SHP77 (cell line): ENCODE measurements at regions not wholly inside any gene's neighbourhood (a gene's known extent, or its start where the extent isn't known, plus 50 kb on each side); places are given as distances from the start of the nearest gene placed in this dataset.
A peak's percentile ranks its signal among the peaks of the same experiment; 100 is the strongest.

ENCODE experiments used
- DNase-seq, 2 experiments: peaks; one replicate each; lab custom pipeline; 2025; lab: John Stamatoyannopoulos, UW

- DNase-seq = peak; percentile 55 to 66
Measured at GRCh38 chr1:214823311-214824117, 220.5 kb downstream of the CENPF start.

GRCh38 chr1:214824763-214825162, 221.8 kb downstream of the CENPF start:
- no peak for DNase-seq

- DNase-seq = no peak
Measured at GRCh38 chr1:214826619-214827018, 223.6 kb downstream of the CENPF start.

- no peak for DNase-seq
Measured at GRCh38 chr1:214827883-214828282, 224.9 kb downstream of the CENPF start.

- no peak for DNase-seq
Measured at GRCh38 chr1:214830941-214831340, 227.9 kb downstream of the CENPF start.

GRCh38 chr1:214831956-214832355, 229.0 kb downstream of the CENPF start:
- DNase-seq = no peak

GRCh38 chr1:214833178-214833756, 230.3 kb downstream of the CENPF start:
- DNase-seq = no peak

GRCh38 chr1:214837376-214837775, 234.4 kb downstream of the CENPF start:
- DNase-seq = no peak

- DNase-seq = no peak
Measured at GRCh38 chr1:214838351-214838750, 235.4 kb downstream of the CENPF start.

GRCh38 chr1:214840356-214840755, 237.4 kb downstream of the CENPF start:
- DNase-seq = no peak

- DNase-seq = no peak
Measured at GRCh38 chr1:214842856-214843255, 239.7 kb upstream of the KCNK2 start.

GRCh38 chr1:214843281-214843680, 239.3 kb upstream of the KCNK2 start:
- no peak for DNase-seq

GRCh38 chr1:214844319-214844718, 238.2 kb upstream of the KCNK2 start:
- DNase-seq = no peak

GRCh38 chr1:214846276-214846675, 236.3 kb upstream of the KCNK2 start:
- DNase-seq = no peak

- DNase-seq = no peak
Measured at GRCh38 chr1:214847071-214847810, 235.3 kb upstream of the KCNK2 start.

- DNase-seq = no peak
Measured at GRCh38 chr1:214848101-214848500, 234.4 kb upstream of the KCNK2 start.

- no peak for DNase-seq
Measured at GRCh38 chr1:214850432-214851050, 232.0 kb upstream of the KCNK2 start.

GRCh38 chr1:214853340-214853739, 229.2 kb upstream of the KCNK2 start:
- DNase-seq = no peak

- no peak for DNase-seq
Measured at GRCh38 chr1:214854126-214854875, 228.2 kb upstream of the KCNK2 start.

GRCh38 chr1:214856843-214857242, 225.7 kb upstream of the KCNK2 start:
- DNase-seq = no peak

GRCh38 chr1:214857716-214858115, 224.8 kb upstream of the KCNK2 start:
- no peak for DNase-seq

GRCh38 chr1:214859647-214860046, 222.9 kb upstream of the KCNK2 start:
- peak; percentile 30 to 45 for DNase-seq
